IMR-90 (cell line): ENCODE measurements at regions not wholly inside any gene's neighbourhood (a gene's known extent, or its start where the extent isn't known, plus 50 kb on each side); places are given as distances from the start of the nearest gene placed in this dataset.

Source experiments
- ATAC-seq: fragments of 200-7000 bp; cut with Tn5 transposase; 2 replicates; pipeline ENCODE4 v1.9.1; 2020; ENCODE audit warnings: low read depth, mild to moderate bottlenecking, moderate library complexity
- BruUV-seq: library from RNA; stranded (reverse); fragments of 400-500 nt; replicated peaks from 2 replicates; lab custom pipeline; 2021; lab: Mats Ljungman, UMichigan
- CTCF ChIA-PET: fragments of 300-600 bp; formaldehyde crosslinking; extraction: SDS; loops from one replicate; lab custom pipeline; 2021; ENCODE audit warnings: antibody characterized with exemption; lab: Yijun Ruan, JAX
- POLR2A ChIA-PET: fragments of 300-600 bp; sonication (Branson Sonifier 250); formaldehyde crosslinking; loops from one replicate; lab custom pipeline; 2022; ENCODE audit warnings: antibody characterized with exemption; ENCODE audit not compliant: unreplicated experiment; lab: Charles Lee
- DNase-seq: peaks from one replicate; pipeline ENCODE4 v3.0.0; 2013
- H2AFZ ChIP-seq: replicated peaks from 2 replicates; pipeline ENCODE3; 2013; ENCODE audit warnings: low read length, mild to moderate bottlenecking; ENCODE audit not compliant: poor library complexity
- H2AK5ac ChIP-seq: 2 replicates; pipeline ENCODE4 v1.6.1; 2013; ENCODE audit warnings: low read depth, low read length, inconsistent platforms
- H2AK9ac ChIP-seq: replicated peaks from 2 replicates; pipeline ENCODE3; 2013; ENCODE audit warnings: mild to moderate bottlenecking, low read depth, low read length, moderate library complexity; ENCODE audit not compliant: poor library complexity
- H2BK120ac ChIP-seq: 2 replicates; pipeline ENCODE4 v1.6.1; 2013; ENCODE audit warnings: low read depth, low read length, inconsistent platforms
- H2BK15ac ChIP-seq: 3 replicates; pipeline ENCODE4 v1.6.1; 2013; ENCODE audit warnings: low read depth, low read length, inconsistent platforms
- H2BK20ac ChIP-seq: 2 replicates; pipeline ENCODE4 v1.6.1; 2013; ENCODE audit warnings: low read depth, mild to moderate bottlenecking, inconsistent platforms, low read length, moderate library complexity
- H2BK5ac ChIP-seq: 2 replicates; pipeline ENCODE4 v1.6.1; 2013; ENCODE audit warnings: mild to moderate bottlenecking, low read depth, low read length, inconsistent platforms; ENCODE audit not compliant: poor library complexity, severe bottlenecking
- H3K14ac ChIP-seq: replicated peaks from 2 replicates; pipeline ENCODE4 v1.6.1; 2013; ENCODE audit warnings: low read depth, low read length, inconsistent platforms
- H3K18ac ChIP-seq: 2 replicates; pipeline ENCODE4 v1.6.1; 2013; ENCODE audit warnings: low read depth, low read length, control low read depth
- H3K23ac ChIP-seq: 2 replicates; pipeline ENCODE4 v1.6.1; 2013; ENCODE audit warnings: low read depth, low read length, inconsistent platforms
- H3K27ac ChIP-seq: 2 replicates; pipeline ENCODE4 v1.5.1; 2013; ENCODE audit warnings: mild to moderate bottlenecking, control low read depth, low read length; ENCODE audit not compliant: insufficient read depth
- H3K27me3 ChIP-seq: 2 replicates; pipeline ENCODE4 v1.6.1; 2013; ENCODE audit warnings: low read length; ENCODE audit not compliant: control insufficient read depth, insufficient read depth
- H3K36me3 ChIP-seq: 2 replicates; pipeline ENCODE4 v1.6.1; 2013; ENCODE audit warnings: low read length, mixed read lengths; ENCODE audit not compliant: control insufficient read depth, insufficient read depth
- H3K4ac ChIP-seq: 2 replicates; pipeline ENCODE4 v1.6.1; 2013; ENCODE audit warnings: low read depth, low read length, inconsistent platforms
- H3K4me1 ChIP-seq: 2 replicates; pipeline ENCODE4 v1.6.1; 2013; ENCODE audit warnings: low read length, mixed read lengths; ENCODE audit not compliant: control insufficient read depth, insufficient read depth
- H3K4me2 ChIP-seq: 2 replicates; pipeline ENCODE4 v1.6.1; 2013; ENCODE audit warnings: low read depth, mild to moderate bottlenecking, control low read depth, low read length, moderate library complexity
- H3K4me3 ChIP-seq: 2 replicates; pipeline ENCODE4 v1.5.1; 2013; ENCODE audit warnings: low read depth, mild to moderate bottlenecking, control low read depth, low read length, moderate library complexity; ENCODE audit not compliant: insufficient read depth
- H3K56ac ChIP-seq: 2 replicates; pipeline ENCODE4 v1.6.1; 2013; ENCODE audit warnings: low read length, inconsistent platforms; ENCODE audit not compliant: insufficient read depth; ENCODE audit errors: extremely low read depth
- H3K79me1 ChIP-seq, 2 experiments: 2 replicates each; pipeline ENCODE4 v1.6.1; 2013; ENCODE audit warnings: low read length in 2 of 2, inconsistent platforms in 1 of 2, low read depth in 1 of 2
- H3K9ac ChIP-seq: 2 replicates; pipeline ENCODE4 v1.6.1; 2013; ENCODE audit warnings: low read depth, low read length, control low read depth
- H3K9me1 ChIP-seq: 2 replicates; pipeline ENCODE4 v1.6.1; 2013; ENCODE audit warnings: low read length, inconsistent platforms; ENCODE audit not compliant: insufficient read depth
- H3K9me3 ChIP-seq: 2 replicates; pipeline ENCODE4 v1.6.1; 2013; ENCODE audit warnings: low read length; ENCODE audit not compliant: control insufficient read depth, insufficient read depth
- H4K20me1 ChIP-seq: 2 replicates; pipeline ENCODE4 v1.6.1; 2013; ENCODE audit warnings: low read length, inconsistent platforms; ENCODE audit not compliant: insufficient read depth
- H4K5ac ChIP-seq: 2 replicates; pipeline ENCODE4 v1.6.1; 2013; ENCODE audit warnings: mild to moderate bottlenecking, low read depth, low read length, control low read depth
- H4K8ac ChIP-seq, 2 experiments: 2 replicates each; pipeline ENCODE4 v1.6.1; 2013; ENCODE audit warnings: low read depth in 2 of 2, low read length in 2 of 2, control low read depth in 1 of 2, inconsistent platforms in 1 of 2
- H4K91ac ChIP-seq: 2 replicates; pipeline ENCODE4 v1.6.1; 2013; ENCODE audit warnings: low read depth, low read length, inconsistent platforms; ENCODE audit not compliant: insufficient read depth
- CTCF ChIP-seq: conservative IDR thresholded peaks from 2 replicates; pipeline ENCODE4 v1.5.1; 2012; ENCODE audit warnings: mild to moderate bottlenecking, low read depth, low read length, improper control_type of control experiment
- FOS ChIP-seq: fragments of 150-350 bp; IDR thresholded peaks from 2 replicates; pipeline ENCODE4 v1.6.1; 2016; ENCODE audit warnings: low read depth, low read length
- MAZ ChIP-seq: IDR thresholded peaks from 2 replicates; pipeline ENCODE4 v1.6.1; 2012; ENCODE audit warnings: low read depth, mild to moderate bottlenecking, low read length, improper control_type of control experiment, moderate library complexity, borderline replicate concordance
- RAD21 ChIP-seq: IDR thresholded peaks from 2 replicates; pipeline ENCODE4 v1.6.1; 2012; ENCODE audit warnings: low read length, improper control_type of control experiment
- RCOR1 ChIP-seq: IDR thresholded peaks from 2 replicates; pipeline ENCODE4 v1.6.1; 2012; ENCODE audit warnings: mild to moderate bottlenecking, low read length, improper control_type of control experiment; ENCODE audit not compliant: insufficient replicate concordance
- SMC3 ChIP-seq: fragments of 150-350 bp; IDR thresholded peaks from 2 replicates; pipeline ENCODE4 v1.6.1; 2016; ENCODE audit warnings: low read depth, mild to moderate bottlenecking, antibody characterized with exemption, low read length, moderate library complexity
- WGBS, 2 experiments: methylation state at CpG; one replicate each; pipeline versions ENCODE4 v1.1.5 to v1.1.7; 2013; ENCODE audit warnings: missing lambda C conversion rate in 2 of 2; ENCODE audit not compliant: insufficient read length in 1 of 2; ENCODE audit errors: extremely low coverage in 2 of 2; 5-methylcytosine and 5-hydroxymethylcytosine counted together
- dilution Hi-C: fragments of 300-500 bp; cut with HindIII; formaldehyde crosslinking; loops from one replicate; pipeline ENCODE4 v1.14.3; 2018; ENCODE audit warnings: low sequenced_read_pairs; ENCODE audit not compliant: unreplicated experiment
- in situ Hi-C: fragments of 300-500 bp; cut with MboI; formaldehyde crosslinking; loops from 3 replicates; pipeline ENCODE4 v1.14.3; 2019; ENCODE audit warnings: low sequenced_read_pairs, inconsistent platforms, mixed read lengths
- intact Hi-C: fragments of 100-400 bp; cut with micrococcal nuclease; formaldehyde crosslinking; loops from 2 replicates; pipeline ENCODE4 v1.10.0; 2022
- TF ChIP-seq, protein P1 (sequence below): fragments of 150-350 bp; IDR thresholded peaks from 2 replicates; pipeline ENCODE4 v1.6.1; 2017; ENCODE audit warnings: mild to moderate bottlenecking, antibody characterized with exemption, low read length, low read depth

DNA sequence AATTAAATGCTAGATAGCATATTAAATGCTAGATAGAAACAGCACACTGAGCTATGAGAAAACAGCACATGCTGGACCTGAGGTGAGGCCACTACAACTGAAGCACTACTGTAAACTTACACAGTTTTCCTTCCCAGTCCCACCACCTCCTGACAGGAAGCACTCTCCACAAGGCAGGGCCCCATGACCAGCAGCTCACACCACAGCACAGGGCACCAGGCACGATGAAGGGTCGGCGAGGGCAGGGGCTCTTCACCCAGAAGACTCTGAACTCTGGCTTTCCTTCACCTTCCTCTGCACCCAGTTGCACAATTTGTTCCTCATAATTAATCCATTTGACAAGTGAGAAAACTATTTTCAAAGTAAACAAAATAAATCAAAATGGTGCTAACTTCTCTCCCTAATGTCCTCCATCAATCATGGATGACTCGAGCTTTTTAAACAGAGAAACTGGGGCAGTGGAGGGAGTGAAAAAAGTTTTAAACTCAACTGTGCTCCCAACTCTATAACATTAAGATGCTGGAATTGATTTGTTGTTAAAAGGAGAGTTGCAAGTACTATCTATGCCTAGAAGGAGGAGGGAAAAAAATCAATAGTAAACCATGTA, 568.7 kb downstream of the UQCRFS1 start:
- no peak overlapping the region for H2BK20ac ChIP-seq
- intact Hi-C loops (no loop called here), dilution Hi-C loops (no loop called here), in situ Hi-C loops (no loop called here)
- no peaks in the 10 kb centered on the region for H3K36me3 ChIP-seq
- no peak overlapping the region for H3K9ac ChIP-seq
- ATAC-seq, result no peak
- no peak overlapping the region for H4K91ac ChIP-seq
- H3K4me2 ChIP-seq, result no peak overlapping the region
- H3K9me1 ChIP-seq, result no peaks in the 10 kb centered on the region
- no peak overlapping the region for H4K5ac ChIP-seq
- CTCF ChIA-PET, result no interaction called here
- H2AK5ac ChIP-seq, result no peak overlapping the region
- no peak overlapping the region for H3K4me3 ChIP-seq
- H3K79me1 ChIP-seq, result no peaks in the 10 kb centered on the region
- no peak overlapping the region for H2BK15ac ChIP-seq
- no peaks in the 10 kb centered on the region for H4K20me1 ChIP-seq
- no peak overlapping the region for H3K4ac ChIP-seq
- no peak overlapping the region for H3K56ac ChIP-seq
- H3K4me1 ChIP-seq, result no peaks in the 10 kb centered on the region
- H3K23ac ChIP-seq, result no peak overlapping the region
- H3K18ac ChIP-seq, result no peak overlapping the region
- H2BK5ac ChIP-seq, result no peak overlapping the region
- H2AFZ ChIP-seq, result no peak overlapping the region
- no CpG with 5 or more reads among the region's 4 CpGs for WGBS, 2 experiments
- POLR2A ChIA-PET, result no interaction called here
- H3K9me3 ChIP-seq, result peaks cover 21% of the 10 kb centered on the region
- no TSS peak for BruUV-seq
- no peak overlapping the region for H3K14ac ChIP-seq
- H2BK120ac ChIP-seq, result no peak overlapping the region
- no peak overlapping the region for H2AK9ac ChIP-seq
- no peak overlapping the region for H3K27ac ChIP-seq
- TF ChIP-seq SMC3, result no peak
- no peak for TF ChIP-seq RAD21
- TF ChIP-seq RCOR1, result no peak
- TF ChIP-seq FOS, result no peak
- no peak for TF ChIP-seq CTCF
- TF ChIP-seq, protein P1, sequence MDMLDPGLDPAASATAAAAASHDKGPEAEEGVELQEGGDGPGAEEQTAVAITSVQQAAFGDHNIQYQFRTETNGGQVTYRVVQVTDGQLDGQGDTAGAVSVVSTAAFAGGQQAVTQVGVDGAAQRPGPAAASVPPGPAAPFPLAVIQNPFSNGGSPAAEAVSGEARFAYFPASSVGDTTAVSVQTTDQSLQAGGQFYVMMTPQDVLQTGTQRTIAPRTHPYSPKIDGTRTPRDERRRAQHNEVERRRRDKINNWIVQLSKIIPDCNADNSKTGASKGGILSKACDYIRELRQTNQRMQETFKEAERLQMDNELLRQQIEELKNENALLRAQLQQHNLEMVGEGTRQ, result no peak
- TF ChIP-seq MAZ, result no peak
- no peak overlapping the region for H4K8ac ChIP-seq
- H3K27me3 ChIP-seq, result no peaks in the 10 kb centered on the region
- no peak for DNase-seq
